Gastroesophageal sphincter (tissue), 4 donors: ENCODE measurements at regions not wholly inside any gene's neighbourhood (a gene's known extent, or its start where the extent isn't known, plus 50 kb on each side); places are given as distances from the start of the nearest gene placed in this dataset.

Experiments used
- ATAC-seq: fragments of 150-250 bp; one replicate; pipeline ENCODE4 v1.9.1; 2016; ENCODE audit warnings: mild to moderate bottlenecking, moderate library complexity
- H3K27ac ChIP-seq, 4 donors: fragments of 200-600 bp; sonication (generic) in 3 of 4; 1 replicate in 3 of 4; 2 replicates in 1 of 4; pipeline ENCODE4 v1.5.1; 2016 to 2019
- H3K27me3 ChIP-seq: fragments of 200-600 bp; sonication (generic); one replicate; pipeline ENCODE4 v1.5.1; 2019
- H3K36me3 ChIP-seq, 2 donors: fragments of 200-600 bp; sonication (generic); one replicate each; pipeline ENCODE4 v1.5.1; 2019; ENCODE audit warnings: control low read depth in 1 of 2
- H3K4me1 ChIP-seq, 3 donors: fragments of 200-600 bp; sonication (generic); 1 replicate in 2 of 3; 2 replicates in 1 of 3; pipeline ENCODE4 v1.5.1; 2016 to 2019; ENCODE audit warnings: control low read depth in 2 of 3
- H3K4me3 ChIP-seq, 2 donors: fragments of 200-600 bp; sonication (generic); one replicate each; pipeline ENCODE4 v1.5.1; 2019; ENCODE audit warnings: mild to moderate bottlenecking in 1 of 2, moderate library complexity in 1 of 2
- H3K9me3 ChIP-seq, 3 donors: fragments of 200-600 bp; sonication (generic); one replicate each; pipeline ENCODE4 v1.5.1; 2017 to 2019; ENCODE audit warnings: control low read depth in 2 of 3
- EP300 ChIP-seq: sonication (generic); formaldehyde crosslinking; IDR thresholded peaks from one replicate; pipeline ENCODE4 v1.6.1; 2017; ENCODE audit warnings: antibody characterized with exemption, mild to moderate bottlenecking
- POLR2A ChIP-seq, 2 donors: fragments of 450-650 bp; IDR thresholded peaks; one replicate each; pipeline ENCODE4 v1.6.1; 2017; ENCODE audit warnings: antibody characterized with exemption in 2 of 2, mild to moderate bottlenecking in 2 of 2, moderate library complexity in 1 of 2
- POLR2AphosphoS5 ChIP-seq: sonication (generic); formaldehyde crosslinking; IDR thresholded peaks from one replicate; pipeline ENCODE4 v1.6.1; 2017; ENCODE audit warnings: antibody characterized with exemption
- WGBS, 2 donors: methylation state at CpG; one replicate each; pipeline ENCODE4 v1.1.5; 2018; ENCODE audit warnings: low coverage in 1 of 2; 5-methylcytosine and 5-hydroxymethylcytosine counted together
- TF ChIP-seq, protein P1 (sequence below), 4 experiments: fragments of 200-600 bp in 2 of 4; fragments of 450-650 bp in 2 of 4; sonication (generic) in 1 of 4; IDR thresholded peaks; one replicate each; pipeline ENCODE4 v1.5.1; 2017 to 2019; ENCODE audit warnings: antibody characterized with exemption in 4 of 4, mild to moderate bottlenecking in 2 of 4, moderate library complexity in 2 of 4

DNA sequence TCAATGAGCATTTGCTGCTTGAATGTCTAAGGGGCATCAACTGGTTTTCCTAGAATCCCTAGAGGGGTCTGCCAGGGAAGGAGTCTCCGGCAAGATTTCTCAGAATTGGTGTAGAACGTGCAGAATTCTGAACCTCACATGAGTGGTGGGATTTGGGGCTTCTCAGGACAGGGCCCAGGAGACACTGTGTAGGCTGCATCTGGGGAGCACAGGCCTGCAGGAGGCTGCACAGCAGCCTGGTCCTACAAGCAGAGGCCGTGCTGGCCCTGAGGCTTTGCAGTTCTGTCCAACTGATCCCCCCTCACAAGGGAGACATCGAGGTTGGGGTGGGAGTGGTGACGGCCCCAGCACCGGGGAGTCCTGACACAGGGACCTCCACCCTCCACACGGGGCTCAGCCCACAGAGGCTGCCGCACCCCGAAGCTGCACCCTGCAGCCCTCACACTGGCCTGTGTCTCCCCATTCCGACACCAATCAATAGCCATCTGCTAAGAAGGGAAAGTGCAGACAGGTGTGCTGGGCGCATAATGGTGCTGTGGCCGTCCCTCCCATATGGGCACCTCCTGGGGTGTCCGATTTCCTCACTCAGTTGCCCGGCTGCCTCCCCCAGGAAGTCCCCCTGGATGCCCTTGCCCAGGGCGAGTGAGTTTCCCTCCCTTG, 688.1 kb downstream of the BRD1 start:
- Histone ChIP-seq H3K4me3 (no peak overlapping the region), H3K27me3 (peaks cover 66% of the 10 kb centered on the region), H3K27ac (no peak overlapping the region), H3K36me3 (no peaks in the 10 kb centered on the region), H3K4me1 (no peaks in the 10 kb centered on the region), H3K9me3 (no peaks in the 10 kb centered on the region)
- WGBS, 2 donors = 58 to 65% methylated on average over 4 to 6 of the region's 15 CpGs
- TF ChIP-seq, protein P1, sequence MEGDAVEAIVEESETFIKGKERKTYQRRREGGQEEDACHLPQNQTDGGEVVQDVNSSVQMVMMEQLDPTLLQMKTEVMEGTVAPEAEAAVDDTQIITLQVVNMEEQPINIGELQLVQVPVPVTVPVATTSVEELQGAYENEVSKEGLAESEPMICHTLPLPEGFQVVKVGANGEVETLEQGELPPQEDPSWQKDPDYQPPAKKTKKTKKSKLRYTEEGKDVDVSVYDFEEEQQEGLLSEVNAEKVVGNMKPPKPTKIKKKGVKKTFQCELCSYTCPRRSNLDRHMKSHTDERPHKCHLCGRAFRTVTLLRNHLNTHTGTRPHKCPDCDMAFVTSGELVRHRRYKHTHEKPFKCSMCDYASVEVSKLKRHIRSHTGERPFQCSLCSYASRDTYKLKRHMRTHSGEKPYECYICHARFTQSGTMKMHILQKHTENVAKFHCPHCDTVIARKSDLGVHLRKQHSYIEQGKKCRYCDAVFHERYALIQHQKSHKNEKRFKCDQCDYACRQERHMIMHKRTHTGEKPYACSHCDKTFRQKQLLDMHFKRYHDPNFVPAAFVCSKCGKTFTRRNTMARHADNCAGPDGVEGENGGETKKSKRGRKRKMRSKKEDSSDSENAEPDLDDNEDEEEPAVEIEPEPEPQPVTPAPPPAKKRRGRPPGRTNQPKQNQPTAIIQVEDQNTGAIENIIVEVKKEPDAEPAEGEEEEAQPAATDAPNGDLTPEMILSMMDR (IDR thresholded peaks at IDR 0.05) = no peak
- TF ChIP-seq POLR2AphosphoS5 = no peak
- no peak for TF ChIP-seq POLR2A (IDR thresholded peaks at IDR 0.05)
- no peak for TF ChIP-seq EP300
- ATAC-seq = no peak

DNA sequence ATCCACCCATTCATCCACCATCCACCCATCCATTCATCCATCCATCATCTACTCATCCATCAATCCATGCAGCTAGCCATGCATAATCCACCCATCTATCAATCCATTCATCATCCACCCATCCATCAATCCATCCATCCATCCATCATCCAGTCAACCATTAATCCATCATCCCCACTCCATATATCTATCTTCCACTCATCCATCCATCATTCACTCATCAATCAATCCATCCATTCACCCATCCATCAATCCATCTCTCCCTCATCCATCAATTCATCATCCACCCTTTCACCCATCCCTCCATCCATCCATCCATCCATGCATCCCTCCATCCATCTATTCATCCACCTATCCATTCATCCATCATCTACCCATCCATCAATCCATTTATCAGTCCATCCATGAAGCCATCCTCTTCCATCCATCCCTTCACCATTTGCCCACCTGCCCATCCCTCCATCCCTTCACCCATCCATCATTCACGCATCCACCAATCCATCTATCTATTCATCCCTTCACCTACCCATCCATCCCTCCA, 689.4 kb downstream of the BRD1 start:
- Histone ChIP-seq H3K4me3 (no peak overlapping the region), H3K4me1 (no peaks in the 10 kb centered on the region), H3K9me3 (no peaks in the 10 kb centered on the region), H3K27ac (no peak overlapping the region), H3K36me3 (no peaks in the 10 kb centered on the region), H3K27me3 (peaks cover 73% of the 10 kb centered on the region)
- TF ChIP-seq POLR2A (IDR thresholded peaks at IDR 0.05) (no peak), POLR2AphosphoS5 (no peak), EP300 (no peak)
- TF ChIP-seq, protein P1 (IDR thresholded peaks at IDR 0.05) = no peak
- ATAC-seq = no peak
- 96 to 100% methylated on average over 1 of the region's 1 CpG for WGBS, 2 donors

DNA sequence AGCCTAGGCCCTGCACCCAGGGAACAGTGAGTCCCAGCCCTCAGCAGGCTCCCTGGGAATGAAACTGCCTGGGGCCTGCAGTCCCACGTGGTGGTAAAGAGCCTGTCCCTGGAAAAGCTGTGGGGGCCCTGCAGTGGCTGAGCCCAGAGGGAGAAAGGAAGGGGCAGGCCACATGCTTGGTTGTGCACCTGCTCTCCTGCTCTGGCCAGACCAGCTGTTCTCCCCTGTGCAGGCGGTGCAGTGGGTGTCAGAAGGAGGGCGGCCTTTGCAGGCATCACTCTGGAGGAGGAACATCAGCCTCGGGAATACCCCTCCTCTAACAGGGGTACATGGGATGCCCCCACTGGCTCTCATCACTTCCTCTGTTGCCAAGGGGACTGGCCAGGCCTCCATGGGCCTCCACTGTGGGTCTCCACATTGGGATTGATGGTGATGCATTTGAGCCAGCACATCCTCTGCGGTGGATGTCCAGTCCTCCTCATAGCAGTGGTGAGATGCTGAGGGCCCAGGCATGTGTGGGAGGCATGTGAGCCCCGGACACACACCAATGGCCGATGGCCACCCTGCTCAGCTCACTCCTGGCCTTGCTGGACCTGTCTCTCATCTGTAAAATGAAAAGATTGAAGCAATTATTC, 690.4 kb downstream of the BRD1 start:
- 100% methylated on average over 1 of the region's 7 CpGs; no CpG with 5 or more reads in 1 of the 2 donors for WGBS, 2 donors
- no peak for ATAC-seq
- Histone ChIP-seq H3K4me1 (no peaks in the 10 kb centered on the region), H3K4me3 (no peak overlapping the region), H3K36me3 (no peaks in the 10 kb centered on the region), H3K27ac (no peak overlapping the region), H3K9me3 (no peaks in the 10 kb centered on the region), H3K27me3 (peaks cover 70% of the 10 kb centered on the region)
- TF ChIP-seq, protein P1 (IDR thresholded peaks at IDR 0.05) = no peak
- TF ChIP-seq POLR2AphosphoS5 = no peak
- TF ChIP-seq POLR2A (IDR thresholded peaks at IDR 0.05) = no peak
- TF ChIP-seq EP300 = no peak

DNA sequence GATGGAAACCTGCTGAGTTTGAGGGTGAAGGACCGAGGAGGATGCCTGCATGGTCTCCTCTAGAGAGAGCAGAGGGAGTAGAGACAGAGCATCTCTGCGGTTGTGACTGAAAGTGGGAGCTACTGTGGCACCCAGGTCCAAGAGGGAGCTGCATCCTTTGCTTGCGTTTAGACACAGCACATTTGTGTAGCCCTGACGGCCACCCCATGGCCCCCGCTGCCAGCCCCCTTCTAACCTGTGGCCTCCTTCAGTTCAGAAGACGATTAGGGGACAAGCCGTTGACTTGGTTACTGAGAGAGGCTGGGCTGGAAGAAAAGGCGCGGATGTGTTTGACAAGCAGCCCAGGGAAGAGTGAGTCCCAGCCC, 690.9 kb downstream of the BRD1 start:
- Histone ChIP-seq H3K4me3 (no peak overlapping the region), H3K27ac (no peak overlapping the region), H3K4me1 (no peaks in the 10 kb centered on the region), H3K27me3 (peaks cover 70% of the 10 kb centered on the region), H3K9me3 (no peaks in the 10 kb centered on the region), H3K36me3 (no peaks in the 10 kb centered on the region)
- no peak for ATAC-seq
- 75 to 87% methylated on average over 7 to 8 of the region's 9 CpGs for WGBS, 2 donors
- TF ChIP-seq, protein P1 (IDR thresholded peaks at IDR 0.05) = no peak
- TF ChIP-seq POLR2A (IDR thresholded peaks at IDR 0.05) = no peak
- no peak for TF ChIP-seq EP300
- TF ChIP-seq POLR2AphosphoS5 = no peak
